C4-2B (cell line): ENCODE measurements at regions not wholly inside any gene's neighbourhood (a gene's known extent, or its start where the extent isn't known, plus 50 kb on each side); places are given as distances from the start of the nearest gene placed in this dataset.
"Not testable (repeated sequence)": the region's sequence is repeated elsewhere in the genome, so short reads cannot be mapped to it uniquely, and the experiment has no call there.

Experiments
- H3K27ac ChIP-seq: fragments of 450-650 bp; 2 replicates; pipeline ENCODE4 v1.5.1; 2017
- ZFX ChIP-seq: fragments of 450-650 bp; IDR thresholded peaks from 2 replicates; pipeline ENCODE4 v1.6.1; 2017
- TF ChIP-seq, protein P1 (sequence below): fragments of 450-650 bp; conservative IDR thresholded peaks from 2 replicates; pipeline ENCODE4 v1.5.1; 2017; ENCODE audit warnings: mild to moderate bottlenecking

- TF ChIP-seq ZFX: no peak
- TF ChIP-seq, protein P1, sequence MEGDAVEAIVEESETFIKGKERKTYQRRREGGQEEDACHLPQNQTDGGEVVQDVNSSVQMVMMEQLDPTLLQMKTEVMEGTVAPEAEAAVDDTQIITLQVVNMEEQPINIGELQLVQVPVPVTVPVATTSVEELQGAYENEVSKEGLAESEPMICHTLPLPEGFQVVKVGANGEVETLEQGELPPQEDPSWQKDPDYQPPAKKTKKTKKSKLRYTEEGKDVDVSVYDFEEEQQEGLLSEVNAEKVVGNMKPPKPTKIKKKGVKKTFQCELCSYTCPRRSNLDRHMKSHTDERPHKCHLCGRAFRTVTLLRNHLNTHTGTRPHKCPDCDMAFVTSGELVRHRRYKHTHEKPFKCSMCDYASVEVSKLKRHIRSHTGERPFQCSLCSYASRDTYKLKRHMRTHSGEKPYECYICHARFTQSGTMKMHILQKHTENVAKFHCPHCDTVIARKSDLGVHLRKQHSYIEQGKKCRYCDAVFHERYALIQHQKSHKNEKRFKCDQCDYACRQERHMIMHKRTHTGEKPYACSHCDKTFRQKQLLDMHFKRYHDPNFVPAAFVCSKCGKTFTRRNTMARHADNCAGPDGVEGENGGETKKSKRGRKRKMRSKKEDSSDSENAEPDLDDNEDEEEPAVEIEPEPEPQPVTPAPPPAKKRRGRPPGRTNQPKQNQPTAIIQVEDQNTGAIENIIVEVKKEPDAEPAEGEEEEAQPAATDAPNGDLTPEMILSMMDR: no peak
- no peak overlapping the region for H3K27ac ChIP-seq
These were observed 60.8 kb downstream of the COPRS start for GRCh38 chr17:31798205-31798724.

DNA sequence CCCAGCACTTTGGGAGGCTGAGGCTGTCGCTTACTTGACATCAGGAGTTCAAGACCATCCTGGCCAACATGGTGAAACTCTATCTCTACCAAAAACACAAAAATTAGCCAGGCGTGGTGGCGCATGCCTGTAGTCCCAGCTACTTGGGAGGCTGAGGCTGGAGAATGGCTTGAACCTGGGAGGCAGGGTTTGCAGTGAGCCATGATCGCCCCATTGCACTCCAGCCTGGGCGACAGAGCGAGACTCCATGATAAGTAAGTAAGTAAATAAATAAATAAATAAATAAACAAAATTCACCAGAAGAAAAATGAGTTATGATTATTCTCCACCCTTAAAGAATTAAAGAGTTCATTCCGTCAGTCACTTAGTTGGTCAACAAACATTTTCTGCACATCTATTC, 63.1 kb downstream of the COPRS start:
- H3K27ac ChIP-seq: not testable (repeated sequence)

GRCh38 chr17:31794111-31794510, 64.9 kb downstream of the COPRS start:
- TF ChIP-seq, protein P1: no peak
- TF ChIP-seq ZFX: no peak
- no peak overlapping the region for H3K27ac ChIP-seq

- H3K27ac ChIP-seq: not testable (repeated sequence)
These were observed 65.4 kb downstream of the COPRS start for GRCh38 chr17:31793634-31794033.

DNA sequence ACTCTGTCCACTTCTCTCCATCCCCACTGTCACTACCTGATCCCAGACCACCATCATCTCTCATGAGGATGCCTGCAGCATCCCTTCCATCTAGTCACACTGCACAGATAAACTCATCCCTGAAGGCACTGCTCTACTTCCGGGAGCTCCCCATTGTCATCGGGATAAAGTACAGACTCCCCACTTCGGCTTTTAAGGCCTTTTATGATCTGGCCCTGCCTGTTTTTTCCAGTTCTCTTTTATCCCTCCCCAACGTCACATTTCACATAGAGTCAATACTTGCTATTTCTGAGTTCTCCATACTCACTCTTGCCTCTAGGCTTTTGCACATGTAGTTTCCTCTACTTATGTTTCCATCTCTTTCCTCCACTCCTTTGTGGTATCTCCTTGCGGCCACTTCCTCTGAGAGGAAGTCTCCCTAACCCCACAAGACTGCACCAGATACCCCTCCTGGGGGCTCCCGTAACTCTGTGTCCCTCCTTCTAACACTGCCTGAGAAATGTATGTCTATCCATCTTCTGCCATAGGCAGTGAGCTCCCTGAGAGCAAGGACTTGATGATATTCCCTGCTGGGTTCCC, 66.9 kb downstream of the COPRS start:
- no peak overlapping the region for H3K27ac ChIP-seq
- TF ChIP-seq ZFX: no peak
- TF ChIP-seq, protein P1: no peak

DNA sequence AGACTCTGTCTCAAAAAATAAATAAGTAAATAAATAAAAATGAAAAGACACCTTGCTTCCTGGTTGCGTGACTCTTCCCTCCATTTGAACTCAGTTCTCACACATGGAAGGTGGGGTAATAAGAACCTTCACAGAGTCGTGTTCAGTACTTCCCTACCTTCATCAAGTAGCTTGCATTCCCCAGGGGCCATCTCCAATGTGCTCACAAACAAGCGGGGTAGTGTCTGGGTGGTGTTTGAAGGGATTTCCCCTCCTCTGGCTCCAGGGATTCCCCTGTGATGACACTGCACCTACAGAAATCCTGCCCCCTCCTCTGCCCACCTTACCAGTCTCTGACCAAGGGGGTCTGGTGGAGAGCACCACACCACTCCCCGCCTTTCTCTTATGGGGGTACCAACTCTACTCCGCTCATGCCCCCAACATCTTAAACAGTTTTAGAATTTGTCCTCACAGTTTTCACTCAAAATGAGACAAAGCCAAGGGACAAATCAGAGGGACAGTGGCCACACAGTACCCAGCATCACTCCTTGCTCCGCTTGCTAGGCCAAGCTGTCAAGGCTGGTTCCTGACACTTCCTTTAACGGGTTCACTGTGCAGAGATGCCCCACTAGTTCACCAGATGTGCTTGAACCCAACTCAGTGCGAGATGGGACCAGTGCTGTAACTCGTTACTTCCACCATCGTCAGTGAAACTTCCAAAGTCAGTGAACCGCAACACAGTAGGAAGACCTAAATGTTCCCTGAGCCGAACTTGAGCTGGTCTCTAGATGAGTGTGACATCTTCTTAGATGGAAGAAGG, 69.1 kb downstream of the COPRS start:
- H3K27ac ChIP-seq: no peak overlapping the region
- TF ChIP-seq ZFX: no peak
- TF ChIP-seq, protein P1: no peak

DNA sequence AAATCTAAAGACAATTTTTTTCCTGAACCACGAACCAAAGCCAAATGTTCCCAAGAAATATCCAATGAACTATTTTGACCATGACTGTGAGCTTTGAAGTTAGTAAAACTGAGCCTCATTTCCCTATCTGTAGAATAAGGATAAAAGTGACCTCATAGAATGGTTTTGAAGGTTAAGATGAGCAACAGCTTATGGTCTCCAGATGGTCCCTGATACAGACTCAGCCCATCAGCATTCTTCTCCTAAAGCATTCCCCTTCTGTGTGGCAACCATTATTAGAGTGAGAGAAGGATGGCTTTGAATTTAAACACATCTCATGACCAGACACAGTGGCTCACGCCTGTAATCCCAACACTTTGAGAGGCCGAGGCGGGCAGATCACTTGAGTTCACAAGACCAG, 70.1 kb downstream of the COPRS start:
- no peak overlapping the region for H3K27ac ChIP-seq
- TF ChIP-seq ZFX: no peak
- TF ChIP-seq, protein P1: no peak

GRCh38 chr17:31788571-31788946, 70.5 kb downstream of the COPRS start:
- TF ChIP-seq, protein P1: no peak
- no peak for TF ChIP-seq ZFX
- H3K27ac ChIP-seq: no peak overlapping the region
